Naive thymus-derived CD4-positive, alpha-beta T cell (primary cell): ENCODE measurements at regions not wholly inside any gene's neighbourhood (a gene's known extent, or its start where the extent isn't known, plus 50 kb on each side); places are given as distances from the start of the nearest gene placed in this dataset.

ENCODE experiments used
- ATAC-seq: fragments of 150-1000 bp; cut with Tn5 transposase; 2 replicates; pipeline ENCODE4 v1.10.0; 2021; ENCODE audit warnings: mild to moderate bottlenecking, moderate library complexity
- CTCF ChIA-PET: fragments of 350-600 bp; sonication (Branson Sonifier 250); formaldehyde crosslinking; loops from one replicate; lab custom pipeline; 2021; ENCODE audit warnings: antibody characterized with exemption; lab: Charles Lee
- POLR2A ChIA-PET: fragments of 350-600 bp; sonication (Branson Sonifier 250); formaldehyde crosslinking; loops from one replicate; lab custom pipeline; 2021; ENCODE audit warnings: antibody characterized with exemption, inconsistent platforms; lab: Charles Lee
- DNase-seq, 9 donors: peaks; one replicate each; pipeline versions ENCODE4 v3.0.0 to v3.0.0-alpha.2; 2020 to 2022; ENCODE audit warnings: mixed read lengths in 1 of 9
- H3K27ac ChIP-seq: one replicate; pipeline ENCODE4 v1.7.0; 2013; ENCODE audit warnings: mild to moderate bottlenecking, low read depth, low read length, moderate library complexity
- H3K27me3 ChIP-seq, 2 donors: one replicate each; pipeline ENCODE4 v1.7.0; 2013; ENCODE audit warnings: low read length in 2 of 2, mild to moderate bottlenecking in 2 of 2, moderate library complexity in 2 of 2; ENCODE audit not compliant: control insufficient read depth in 2 of 2, insufficient read depth in 2 of 2
- H3K36me3 ChIP-seq, 3 experiments: 1 replicate in 2 of 3; 2 replicates in 1 of 3; pipeline ENCODE4 v1.7.0; 2013; ENCODE audit warnings: low read length in 3 of 3, mild to moderate bottlenecking in 3 of 3, moderate library complexity in 1 of 3; ENCODE audit not compliant: insufficient read depth in 3 of 3, control insufficient read depth in 2 of 3
- H3K4me1 ChIP-seq, 2 donors: one replicate each; pipeline ENCODE4 v1.7.0; 2013; ENCODE audit warnings: low read length in 2 of 2, mild to moderate bottlenecking in 2 of 2, moderate library complexity in 1 of 2; ENCODE audit not compliant: control insufficient read depth in 2 of 2, insufficient read depth in 2 of 2
- H3K4me3 ChIP-seq: 2 replicates; pipeline ENCODE4 v1.7.0; 2013; ENCODE audit warnings: mild to moderate bottlenecking, low read length
- H3K9me3 ChIP-seq, 3 experiments: 1 replicate in 2 of 3; 2 replicates in 1 of 3; pipeline ENCODE4 v1.7.0; 2013; ENCODE audit warnings: low read length in 3 of 3; ENCODE audit not compliant: control insufficient read depth in 2 of 3
- H3K27ac Mint-ChIP-seq, 9 donors: one replicate each; pipeline ENCODE4 v1.8.0; 2020 to 2022; ENCODE audit warnings: mixed read lengths in 9 of 9, mild to moderate bottlenecking in 8 of 9, moderate library complexity in 5 of 9, inconsistent platforms in 2 of 9
- H3K27me3 Mint-ChIP-seq, 5 donors: one replicate each; pipeline ENCODE4 v1.8.0; 2021 to 2022; ENCODE audit warnings: mixed read lengths in 5 of 5, mild to moderate bottlenecking in 1 of 5
- H3K36me3 Mint-ChIP-seq, 5 donors: one replicate each; pipeline ENCODE4 v1.8.0; 2020 to 2022; ENCODE audit warnings: mixed read lengths in 5 of 5, mild to moderate bottlenecking in 3 of 5, inconsistent platforms in 1 of 5
- H3K4me1 Mint-ChIP-seq, 7 donors: one replicate each; pipeline ENCODE4 v1.8.0; 2020 to 2022; ENCODE audit warnings: mixed read lengths in 7 of 7, mild to moderate bottlenecking in 3 of 7, inconsistent platforms in 1 of 7
- H3K4me3 Mint-ChIP-seq, 10 donors: one replicate each; pipeline ENCODE4 v1.8.0; 2020 to 2022; ENCODE audit warnings: mild to moderate bottlenecking in 10 of 10, mixed read lengths in 10 of 10, moderate library complexity in 6 of 10, inconsistent platforms in 2 of 10
- H3K9me3 Mint-ChIP-seq, 11 donors: one replicate each; pipeline ENCODE4 v1.8.0; 2020 to 2022; ENCODE audit warnings: mixed read lengths in 11 of 11, mild to moderate bottlenecking in 4 of 11, inconsistent platforms in 1 of 11, moderate library complexity in 1 of 11
- intact Hi-C, 2 donors: fragments of 100-400 bp; cut with micrococcal nuclease; formaldehyde crosslinking; loops; one replicate each; pipeline ENCODE4 v1.15.1; 2023

- H3K4me1 ChIP-seq: no peaks in the 10 kb centered on the region
- H3K27ac ChIP-seq: no peak overlapping the region
- Mint-ChIP-seq H3K27ac (no peak overlapping the region), H3K4me1 (no peaks in the 10 kb centered on the region), H3K4me3 (no peak overlapping the region), H3K36me3 (peaks cover 0 to 5% (median 0%) of the 10 kb centered on the region in 5 donors), H3K27me3 (peaks cover 8 to 36% (median 9%) of the 10 kb centered on the region in 5 donors), H3K9me3 (peaks cover 0 to 3% (median 0%) of the 10 kb centered on the region in 11 donors)
- POLR2A ChIA-PET: no interaction called here
- DNase-seq (no peak), ATAC-seq (no peak)
- no peaks in the 10 kb centered on the region for H3K27me3 ChIP-seq
- H3K4me3 ChIP-seq: no peak overlapping the region
- no peaks in the 10 kb centered on the region for H3K36me3 ChIP-seq
- intact Hi-C loops: no loop called here
- CTCF ChIA-PET: no interaction called here
- H3K9me3 ChIP-seq: no peaks in the 10 kb centered on the region
These were observed 154.0 kb downstream of the NDUFA12 start for GRCh38 chr12:94849411-94849976.

- no peaks in the 10 kb centered on the region for H3K27me3 ChIP-seq
- ATAC-seq: no peak
- H3K4me1 Mint-ChIP-seq: no peaks in the 10 kb centered on the region
- CTCF ChIA-PET: no interaction called here
- H3K4me1 ChIP-seq: no peaks in the 10 kb centered on the region
- peaks cover 0 to 5% (median 0%) of the 10 kb centered on the region in 5 donors for H3K36me3 Mint-ChIP-seq
- no peak overlapping the region for H3K27ac Mint-ChIP-seq
- no peak overlapping the region for H3K27ac ChIP-seq
- no peaks in the 10 kb centered on the region for H3K36me3 ChIP-seq
- H3K27me3 Mint-ChIP-seq: peaks cover 7 to 36% (median 9%) of the 10 kb centered on the region in 5 donors
- H3K9me3 Mint-ChIP-seq: peaks cover 0 to 2% (median 0%) of the 10 kb centered on the region in 11 donors
- DNase-seq: no peak
- no peaks in the 10 kb centered on the region for H3K9me3 ChIP-seq
- H3K4me3 ChIP-seq: no peak overlapping the region
- H3K4me3 Mint-ChIP-seq: no peak overlapping the region
- intact Hi-C loops: no loop called here
- POLR2A ChIA-PET: no interaction called here
These were observed 154.5 kb downstream of the NDUFA12 start for GRCh38 chr12:94848966-94849365.

GRCh38 chr12:94845110-94845509 lies 158.4 kb downstream of the NDUFA12 start:
- no peaks in the 10 kb centered on the region for H3K36me3 ChIP-seq
- Mint-ChIP-seq H3K27ac (no peak overlapping the region), H3K27me3 (peaks cover 7 to 22% (median 9%) of the 10 kb centered on the region in 5 donors), H3K9me3 (no peaks in the 10 kb centered on the region), H3K4me1 (no peaks in the 10 kb centered on the region), H3K4me3 (no peak overlapping the region), H3K36me3 (peaks cover 0 to 5% (median 0%) of the 10 kb centered on the region in 5 donors)
- H3K27ac ChIP-seq: no peak overlapping the region
- H3K27me3 ChIP-seq: no peaks in the 10 kb centered on the region
- H3K9me3 ChIP-seq: no peaks in the 10 kb centered on the region
- CTCF ChIA-PET: no interaction called here
- POLR2A ChIA-PET: no interaction called here
- no peak for DNase-seq
- no peaks in the 10 kb centered on the region for H3K4me1 ChIP-seq
- intact Hi-C loops: no loop called here
- no peak overlapping the region for H3K4me3 ChIP-seq
- no peak for ATAC-seq

GRCh38 chr12:94844452-94844851 lies 159.0 kb downstream of the NDUFA12 start:
- DNase-seq (no peak), ATAC-seq (no peak)
- Histone ChIP-seq H3K4me3 (no peak overlapping the region), H3K27ac (no peak overlapping the region), H3K27me3 (no peaks in the 10 kb centered on the region), H3K36me3 (no peaks in the 10 kb centered on the region), H3K9me3 (no peaks in the 10 kb centered on the region), H3K4me1 (no peaks in the 10 kb centered on the region)
- peaks cover 7 to 22% (median 9%) of the 10 kb centered on the region in 5 donors for H3K27me3 Mint-ChIP-seq
- ChIA-PET CTCF (no interaction called here), POLR2A (no interaction called here)
- no peaks in the 10 kb centered on the region for H3K9me3 Mint-ChIP-seq
- peaks cover 0 to 5% (median 0%) of the 10 kb centered on the region in 5 donors for H3K36me3 Mint-ChIP-seq
- intact Hi-C loops: no loop called here
- H3K4me1 Mint-ChIP-seq: no peaks in the 10 kb centered on the region
- H3K27ac Mint-ChIP-seq: no peak overlapping the region
- no peak overlapping the region for H3K4me3 Mint-ChIP-seq

- POLR2A ChIA-PET: interaction anchor here (0.7 kb wide), 1 partner anchor 40 kb away, joined by 4 read pairs; no protein-coding TSS in a partner anchor
These were observed 161.4 kb downstream of the NDUFA12 start for GRCh38 chr12:94841904-94842610.

GRCh38 chr12:94841177-94841576 lies 162.3 kb downstream of the NDUFA12 start:
- Mint-ChIP-seq H3K27me3 (peaks cover 4 to 12% (median 4%) of the 10 kb centered on the region in 5 donors), H3K36me3 (no peaks in the 10 kb centered on the region), H3K4me1 (no peaks in the 10 kb centered on the region), H3K27ac (no peak overlapping the region), H3K4me3 (no peak overlapping the region), H3K9me3 (peaks cover 0 to 2% (median 0%) of the 10 kb centered on the region in 11 donors)
- POLR2A ChIA-PET: no interaction called here
- Histone ChIP-seq H3K9me3 (no peaks in the 10 kb centered on the region), H3K4me3 (no peak overlapping the region), H3K27me3 (no peaks in the 10 kb centered on the region), H3K4me1 (no peaks in the 10 kb centered on the region), H3K36me3 (no peaks in the 10 kb centered on the region), H3K27ac (no peak overlapping the region)
- CTCF ChIA-PET: interaction anchor here (0.6 kb wide), 2 partner anchors 197 to 915 kb away, joined by 3 read pairs; no protein-coding TSS in a partner anchor
- ATAC-seq (no peak), DNase-seq (no peak)
- intact Hi-C loops: no loop called here

More at GRCh38 chr12:94841904-94842610, 161.4 kb downstream of the NDUFA12 start:
- Mint-ChIP-seq H3K4me1 (no peaks in the 10 kb centered on the region), H3K27me3 (peaks cover 4 to 18% (median 4%) of the 10 kb centered on the region in 5 donors), H3K9me3 (peaks cover 0 to 2% (median 0%) of the 10 kb centered on the region in 11 donors), H3K4me3 (no peak overlapping the region), H3K36me3 (no peaks in the 10 kb centered on the region), H3K27ac (no peak overlapping the region)
- no peak for ATAC-seq
- Histone ChIP-seq H3K4me3 (no peak overlapping the region), H3K27me3 (no peaks in the 10 kb centered on the region), H3K9me3 (no peaks in the 10 kb centered on the region), H3K4me1 (no peaks in the 10 kb centered on the region), H3K36me3 (no peaks in the 10 kb centered on the region), H3K27ac (no peak overlapping the region)
- DNase-seq: no peak
- CTCF ChIA-PET: interaction anchor here (0.6 kb wide), 2 partner anchors 198 to 916 kb away, joined by 3 read pairs; no protein-coding TSS in a partner anchor
- intact Hi-C loops: loop anchor here in 1 of 2 donors (2.0 kb wide), 1 partner anchor 77 kb away; no protein-coding TSS in a partner anchor
